Epithelial cell of esophagus (primary cell): ENCODE measurements at regions not wholly inside any gene's neighbourhood (a gene's known extent, or its start where the extent isn't known, plus 50 kb on each side); places are given as distances from the start of the nearest gene placed in this dataset.
A peak's percentile ranks its signal among the peaks of the same experiment; 100 is the strongest.
"Not testable (repeated sequence)": the region's sequence is repeated elsewhere in the genome, so short reads cannot be mapped to it uniquely, and the experiment has no call there.

Experiments
- DNase-seq: peaks from one replicate; pipeline ENCODE4 v3.0.0; 2010; ENCODE audit warnings: low read depth
- H3K4me3 ChIP-seq: 2 replicates; pipeline ENCODE4 v1.5.1; 2011; ENCODE audit warnings: mild to moderate bottlenecking, low read length, control low read depth
- CTCF ChIP-seq: IDR thresholded peaks from 2 replicates; pipeline ENCODE4 v1.5.1; 2011; ENCODE audit warnings: low read depth, mild to moderate bottlenecking, low read length, control low read depth, inconsistent platforms; ENCODE audit not compliant: insufficient read depth; ENCODE audit errors: missing control alignments

- H3K4me3 ChIP-seq: no peak overlapping the region
- no peak for TF ChIP-seq CTCF
- no peak for DNase-seq
Observed at GRCh38 chr12:73585136-73585535, 952.5 kb upstream of the ATXN7L3B start.

GRCh38 chr12:73589220-73589619 lies 948.4 kb upstream of the ATXN7L3B start:
- no peak overlapping the region for H3K4me3 ChIP-seq
- no peak for TF ChIP-seq CTCF
- peak; percentile 6 for DNase-seq

- peak; percentile 14 for DNase-seq
- no peak overlapping the region for H3K4me3 ChIP-seq
Observed at GRCh38 chr12:73598626-73599025, 939.0 kb upstream of the ATXN7L3B start.

GRCh38 chr12:73599268-73599667 lies 938.4 kb upstream of the ATXN7L3B start:
- TF ChIP-seq CTCF: no peak
- no peak overlapping the region for H3K4me3 ChIP-seq
- no peak for DNase-seq

More at GRCh38 chr12:73598626-73599025, 939.0 kb upstream of the ATXN7L3B start:
- TF ChIP-seq CTCF: no peak

- not testable (repeated sequence) for DNase-seq, H3K4me3 ChIP-seq
Observed at GRCh38 chr12:73605925-73606324, 931.7 kb upstream of the ATXN7L3B start.

GRCh38 chr12:73612551-73612950 lies 925.1 kb upstream of the ATXN7L3B start:
- TF ChIP-seq CTCF: no peak
- DNase-seq: peak; percentile 1
- H3K4me3 ChIP-seq: no peak overlapping the region

GRCh38 chr12:73623421-73623820 lies 914.2 kb upstream of the ATXN7L3B start:
- TF ChIP-seq CTCF: no peak
- DNase-seq: no peak
- no peak overlapping the region for H3K4me3 ChIP-seq

- no peak for TF ChIP-seq CTCF
- no peak overlapping the region for H3K4me3 ChIP-seq
- no peak for DNase-seq
Observed at GRCh38 chr12:73625226-73625625, 912.4 kb upstream of the ATXN7L3B start.
